Muscle of leg (tissue), 3 donors: ENCODE measurements at regions not wholly inside any gene's neighbourhood (a gene's known extent, or its start where the extent isn't known, plus 50 kb on each side); places are given as distances from the start of the nearest gene placed in this dataset.

Experiments used
- DNase-seq: peaks from one replicate; pipeline ENCODE4 v3.0.0; 2013
- H3K27ac ChIP-seq: one replicate; pipeline ENCODE4 v1.5.1; 2013; ENCODE audit warnings: mild to moderate bottlenecking, low read length, control low read depth
- H3K27me3 ChIP-seq: one replicate; pipeline ENCODE4 v1.6.1; 2013; ENCODE audit warnings: low read length; ENCODE audit not compliant: control insufficient read depth, insufficient read depth
- H3K36me3 ChIP-seq: one replicate; pipeline ENCODE4 v1.6.1; 2013; ENCODE audit warnings: low read length; ENCODE audit not compliant: control insufficient read depth, insufficient read depth
- H3K4me1 ChIP-seq: one replicate; pipeline ENCODE4 v1.6.1; 2013; ENCODE audit warnings: low read length; ENCODE audit not compliant: control insufficient read depth, insufficient read depth
- H3K4me3 ChIP-seq: one replicate; pipeline ENCODE4 v1.5.1; 2013; ENCODE audit warnings: low read length, control low read depth
- H3K9me3 ChIP-seq: replicated peaks from 2 replicates; pipeline ENCODE4 v1.6.1; 2013; ENCODE audit warnings: low read depth, low read length; ENCODE audit not compliant: control insufficient read depth
- WGBS: methylation state at CpG from one replicate; pipeline ENCODE4 v1.1.5; 2013; ENCODE audit warnings: missing lambda C conversion rate; ENCODE audit not compliant: insufficient coverage; 5-methylcytosine and 5-hydroxymethylcytosine counted together

- no peak overlapping the region for H3K27ac ChIP-seq
- H3K9me3 ChIP-seq: no peaks in the 10 kb centered on the region
- H3K36me3 ChIP-seq: no peaks in the 10 kb centered on the region
- H3K27me3 ChIP-seq: no peaks in the 10 kb centered on the region
- peaks cover under 1% of the 10 kb centered on the region for H3K4me1 ChIP-seq
- WGBS: no CpG with 5 or more reads among the region's 1 CpG
- no peak for DNase-seq
- no peak overlapping the region for H3K4me3 ChIP-seq
These were observed 76.0 kb upstream of the ADO start for GRCh38 chr10:62728479-62728878.

- H3K4me1 ChIP-seq: no peaks in the 10 kb centered on the region
- DNase-seq: no peak
- no peaks in the 10 kb centered on the region for H3K27me3 ChIP-seq
- H3K4me3 ChIP-seq: no peak overlapping the region
- no peak overlapping the region for H3K27ac ChIP-seq
- H3K9me3 ChIP-seq: no peaks in the 10 kb centered on the region
- H3K36me3 ChIP-seq: no peaks in the 10 kb centered on the region
- WGBS: 78% methylated on average over 4 of the region's 7 CpGs
These were observed 71.5 kb upstream of the ADO start for GRCh38 chr10:62732841-62733653.

GRCh38 chr10:62733654-62734293, 70.7 kb upstream of the ADO start:
- 53% methylated on average over 3 of the region's 4 CpGs for WGBS
- no peaks in the 10 kb centered on the region for H3K4me1 ChIP-seq
- no peak for DNase-seq

GRCh38 chr10:62734781-62735463, 69.6 kb upstream of the ADO start:
- Histone ChIP-seq H3K4me3 (no peak overlapping the region), H3K4me1 (no peaks in the 10 kb centered on the region), H3K9me3 (no peaks in the 10 kb centered on the region), H3K27me3 (no peaks in the 10 kb centered on the region), H3K36me3 (no peaks in the 10 kb centered on the region), H3K27ac (no peak overlapping the region)
- WGBS: 78% methylated on average over 3 of the region's 7 CpGs
- DNase-seq: no peak

More at GRCh38 chr10:62733654-62734293, 70.7 kb upstream of the ADO start:
- no peaks in the 10 kb centered on the region for H3K36me3 ChIP-seq
- H3K9me3 ChIP-seq: no peaks in the 10 kb centered on the region
- H3K27me3 ChIP-seq: no peaks in the 10 kb centered on the region
- no peak overlapping the region for H3K27ac ChIP-seq
- no peak overlapping the region for H3K4me3 ChIP-seq

- H3K4me1 ChIP-seq: no peaks in the 10 kb centered on the region
- H3K36me3 ChIP-seq: no peaks in the 10 kb centered on the region
- H3K27me3 ChIP-seq: no peaks in the 10 kb centered on the region
- H3K27ac ChIP-seq: no peak overlapping the region
- H3K9me3 ChIP-seq: no peaks in the 10 kb centered on the region
- DNase-seq: no peak
- no peak overlapping the region for H3K4me3 ChIP-seq
- WGBS: 40% methylated on average over 1 of the region's 2 CpGs
These were observed 68.9 kb upstream of the ADO start for GRCh38 chr10:62735464-62736167.

GRCh38 chr10:62736168-62736546, 68.4 kb upstream of the ADO start:
- DNase-seq: no peak
- Histone ChIP-seq H3K4me3 (no peak overlapping the region), H3K36me3 (no peaks in the 10 kb centered on the region), H3K27ac (no peak overlapping the region), H3K4me1 (no peaks in the 10 kb centered on the region), H3K9me3 (no peaks in the 10 kb centered on the region), H3K27me3 (no peaks in the 10 kb centered on the region)
- no CpG with 5 or more reads among the region's 2 CpGs for WGBS

- DNase-seq: no peak
- Histone ChIP-seq H3K36me3 (no peaks in the 10 kb centered on the region), H3K27ac (no peak overlapping the region), H3K4me3 (no peak overlapping the region), H3K4me1 (no peaks in the 10 kb centered on the region), H3K9me3 (no peaks in the 10 kb centered on the region), H3K27me3 (no peaks in the 10 kb centered on the region)
- 87% methylated on average over 3 of the region's 3 CpGs for WGBS
These were observed 65.6 kb upstream of the ADO start for GRCh38 chr10:62738916-62739315.

- H3K27me3 ChIP-seq: no peaks in the 10 kb centered on the region
- WGBS: 83% methylated on average over 3 of the region's 5 CpGs
- no peak for DNase-seq
- H3K4me1 ChIP-seq: no peaks in the 10 kb centered on the region
- H3K4me3 ChIP-seq: no peak overlapping the region
- no peak overlapping the region for H3K27ac ChIP-seq
- H3K36me3 ChIP-seq: no peaks in the 10 kb centered on the region
- H3K9me3 ChIP-seq: no peaks in the 10 kb centered on the region
These were observed 63.4 kb upstream of the ADO start for GRCh38 chr10:62740885-62741745.

- DNase-seq: no peak
- no peak overlapping the region for H3K4me3 ChIP-seq
- H3K36me3 ChIP-seq: no peaks in the 10 kb centered on the region
- no peaks in the 10 kb centered on the region for H3K9me3 ChIP-seq
- H3K4me1 ChIP-seq: no peaks in the 10 kb centered on the region
- WGBS: no CpG with 5 or more reads among the region's 7 CpGs
- H3K27me3 ChIP-seq: no peaks in the 10 kb centered on the region
- H3K27ac ChIP-seq: no peak overlapping the region
These were observed 62.5 kb upstream of the ADO start for GRCh38 chr10:62741996-62742395.
